A673 (cell line): ENCODE measurements at regions not wholly inside any gene's neighbourhood (a gene's known extent, or its start where the extent isn't known, plus 50 kb on each side); places are given as distances from the start of the nearest gene placed in this dataset.

ENCODE experiments used
- BruUV-seq: library from RNA; stranded (reverse); fragments of 400-500 nt; replicated peaks from 2 replicates; lab custom pipeline; 2021; lab: Mats Ljungman, UMichigan
- CTCF ChIA-PET: fragments of 300-600 bp; sonication (Branson Sonifier 250); formaldehyde crosslinking; loops from one replicate; lab custom pipeline; 2022; ENCODE audit warnings: antibody characterized with exemption; lab: Charles Lee
- POLR2A ChIA-PET: fragments of 300-600 bp; sonication (Branson Sonifier 250); formaldehyde crosslinking; loops from one replicate; lab custom pipeline; 2022; ENCODE audit warnings: antibody characterized with exemption; ENCODE audit not compliant: low non-redundant PET; lab: Charles Lee
- DNase-seq: peaks from one replicate; pipeline ENCODE4 v3.0.0-alpha.2; 2015; ENCODE audit warnings: low spot score
- H3K27ac ChIP-seq: fragments of 200-600 bp; sonication (generic); 2 replicates; pipeline ENCODE4 v1.5.1; 2016; ENCODE audit warnings: mixed run types, low read depth, mild to moderate bottlenecking, mixed read lengths, antibody characterized with exemption, low read length; ENCODE audit not compliant: poor library complexity, severe bottlenecking
- H3K27me3 ChIP-seq: fragments of 200-600 bp; sonication (generic); replicated peaks from 2 replicates; pipeline ENCODE4 v1.6.1; 2017; ENCODE audit warnings: mixed run types, low read depth, mild to moderate bottlenecking, mixed read lengths, antibody characterized with exemption, low read length; ENCODE audit not compliant: insufficient read depth, poor library complexity
- H3K36me3 ChIP-seq: fragments of 200-600 bp; sonication (generic); 2 replicates; pipeline ENCODE4 v1.6.1; 2016; ENCODE audit warnings: mixed run types, mild to moderate bottlenecking, mixed read lengths, antibody characterized with exemption, low read length; ENCODE audit not compliant: insufficient read depth, poor library complexity, severe bottlenecking
- H3K4me1 ChIP-seq: fragments of 200-600 bp; sonication (generic); 2 replicates; pipeline ENCODE4 v1.6.1; 2017; ENCODE audit warnings: mixed run types, mild to moderate bottlenecking, mixed read lengths, antibody characterized with exemption, low read length; ENCODE audit not compliant: insufficient read depth, poor library complexity, severe bottlenecking
- H3K4me3 ChIP-seq: fragments of 200-600 bp; sonication (generic); 2 replicates; pipeline ENCODE4 v1.5.1; 2016; ENCODE audit warnings: low read depth, mixed run types, mild to moderate bottlenecking, mixed read lengths, low read length; ENCODE audit not compliant: poor library complexity, severe bottlenecking
- H3K9me3 ChIP-seq: fragments of 200-600 bp; sonication (generic); 2 replicates; pipeline ENCODE4 v1.6.1; 2016; ENCODE audit warnings: mixed run types, low read depth, mild to moderate bottlenecking, mixed read lengths, antibody characterized with exemption, low read length; ENCODE audit not compliant: poor library complexity, severe bottlenecking
- EZH2 ChIP-seq: fragments of 200-600 bp; sonication (generic); IDR thresholded peaks from 2 replicates; pipeline ENCODE4 v1.6.1; 2017; ENCODE audit warnings: borderline replicate concordance, low read depth, mild to moderate bottlenecking, mixed read lengths, antibody characterized with exemption, low read length; ENCODE audit not compliant: poor library complexity, severe bottlenecking
- intact Hi-C: fragments of 100-400 bp; cut with micrococcal nuclease; formaldehyde crosslinking; loops from one replicate; pipeline ENCODE4 v1.10.0; 2022; ENCODE audit not compliant: unreplicated experiment
- TF ChIP-seq, protein P1 (sequence below): fragments of 300-800, 200-600 bp; sonication (generic); conservative IDR thresholded peaks from 2 replicates; pipeline ENCODE4 v1.5.1; 2017; ENCODE audit warnings: low read depth, mild to moderate bottlenecking, antibody characterized with exemption, low read length, moderate library complexity, mixed read lengths

DNA sequence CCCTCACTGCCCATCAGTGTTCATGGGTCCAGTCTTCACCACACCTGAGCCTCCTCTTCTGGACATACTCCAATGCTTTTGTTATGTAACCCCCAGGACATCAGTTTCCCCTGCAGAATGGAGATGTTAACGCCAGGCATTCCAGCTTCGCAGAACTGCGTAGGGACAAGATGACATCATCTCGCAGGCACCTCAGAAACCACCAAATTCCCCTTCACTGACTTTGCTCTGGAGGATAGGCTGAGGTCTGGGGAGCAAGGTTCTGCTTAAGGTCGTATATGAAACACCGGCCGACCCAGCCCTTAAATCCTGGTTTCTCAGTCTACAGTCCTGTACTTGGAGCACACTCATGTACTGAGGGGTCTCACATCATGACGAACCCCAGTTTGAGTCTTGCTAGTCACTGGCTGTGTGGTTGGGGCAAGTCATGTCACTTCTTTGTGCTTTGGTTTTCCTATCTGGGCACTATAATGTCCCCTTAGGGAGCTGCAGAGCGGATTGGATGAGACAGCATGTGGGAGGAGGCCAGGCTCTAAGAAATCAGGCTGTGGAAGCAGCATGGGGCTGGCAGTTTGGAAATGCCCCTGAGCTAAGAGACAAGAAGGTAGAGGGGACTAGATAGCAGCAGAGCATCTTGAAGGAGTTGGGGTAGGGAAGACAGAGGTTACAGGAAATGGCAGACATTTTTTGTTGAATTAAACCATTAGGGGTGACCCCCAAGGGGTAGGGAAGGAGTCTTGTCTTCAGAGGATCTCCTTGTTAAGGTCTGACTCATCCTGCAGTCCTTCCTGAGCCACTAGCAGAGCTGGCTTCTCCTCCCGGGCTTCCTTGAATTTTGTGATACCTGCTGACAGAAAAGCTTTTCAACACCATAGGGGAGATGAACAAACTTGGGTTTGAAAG is 138.3 kb downstream of the FOXD2 start:
- TF ChIP-seq, protein P1, sequence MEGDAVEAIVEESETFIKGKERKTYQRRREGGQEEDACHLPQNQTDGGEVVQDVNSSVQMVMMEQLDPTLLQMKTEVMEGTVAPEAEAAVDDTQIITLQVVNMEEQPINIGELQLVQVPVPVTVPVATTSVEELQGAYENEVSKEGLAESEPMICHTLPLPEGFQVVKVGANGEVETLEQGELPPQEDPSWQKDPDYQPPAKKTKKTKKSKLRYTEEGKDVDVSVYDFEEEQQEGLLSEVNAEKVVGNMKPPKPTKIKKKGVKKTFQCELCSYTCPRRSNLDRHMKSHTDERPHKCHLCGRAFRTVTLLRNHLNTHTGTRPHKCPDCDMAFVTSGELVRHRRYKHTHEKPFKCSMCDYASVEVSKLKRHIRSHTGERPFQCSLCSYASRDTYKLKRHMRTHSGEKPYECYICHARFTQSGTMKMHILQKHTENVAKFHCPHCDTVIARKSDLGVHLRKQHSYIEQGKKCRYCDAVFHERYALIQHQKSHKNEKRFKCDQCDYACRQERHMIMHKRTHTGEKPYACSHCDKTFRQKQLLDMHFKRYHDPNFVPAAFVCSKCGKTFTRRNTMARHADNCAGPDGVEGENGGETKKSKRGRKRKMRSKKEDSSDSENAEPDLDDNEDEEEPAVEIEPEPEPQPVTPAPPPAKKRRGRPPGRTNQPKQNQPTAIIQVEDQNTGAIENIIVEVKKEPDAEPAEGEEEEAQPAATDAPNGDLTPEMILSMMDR, result no peak
- no peak for TF ChIP-seq EZH2
- ChIA-PET CTCF (interaction anchor here (0.8 kb wide), 1 partner anchor 144 kb away, joined by 5 read pairs; no protein-coding TSS in a partner anchor), POLR2A (no interaction called here)
- H3K27ac ChIP-seq, result no peak overlapping the region
- H3K27me3 ChIP-seq, result peaks cover 40% of the 10 kb centered on the region
- intact Hi-C loops, result no loop called here
- H3K36me3 ChIP-seq, result no peaks in the 10 kb centered on the region
- DNase-seq, result peak; percentile 70
- no peak overlapping the region for H3K4me3 ChIP-seq
- BruUV-seq, result no TSS peak
- peaks cover 6% of the 10 kb centered on the region for H3K4me1 ChIP-seq
- H3K9me3 ChIP-seq, result no peaks in the 10 kb centered on the region

DNA sequence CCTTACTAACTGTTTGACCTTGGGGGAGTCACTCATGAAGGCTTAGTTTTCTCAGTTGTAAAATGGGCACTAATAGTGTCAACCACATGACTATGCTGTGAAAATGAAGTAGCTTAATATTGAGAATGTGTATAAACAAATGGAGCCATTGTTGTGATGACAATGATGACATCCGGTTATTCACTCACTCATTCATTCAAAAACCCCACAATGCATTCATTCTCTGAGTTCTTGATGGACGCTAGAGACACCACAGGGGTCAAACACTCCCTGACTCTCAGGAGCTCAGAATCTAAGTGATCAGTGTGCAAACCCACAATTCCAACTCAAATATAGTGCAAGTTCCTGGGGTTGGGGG is 138.9 kb downstream of the FOXD2 start:
- CTCF ChIA-PET, result interaction anchor here (0.8 kb wide), 1 partner anchor 145 kb away, joined by 5 read pairs; no protein-coding TSS in a partner anchor
- Histone ChIP-seq H3K27ac (no peak overlapping the region), H3K36me3 (no peaks in the 10 kb centered on the region), H3K4me1 (peaks cover 6% of the 10 kb centered on the region), H3K27me3 (peaks cover 42% of the 10 kb centered on the region), H3K9me3 (no peaks in the 10 kb centered on the region), H3K4me3 (no peak overlapping the region)
- intact Hi-C loops, result no loop called here
- no TSS peak for BruUV-seq
- TF ChIP-seq, protein P1, result no peak
- no peak for TF ChIP-seq EZH2
- POLR2A ChIA-PET, result no interaction called here
- DNase-seq, result no peak

DNA sequence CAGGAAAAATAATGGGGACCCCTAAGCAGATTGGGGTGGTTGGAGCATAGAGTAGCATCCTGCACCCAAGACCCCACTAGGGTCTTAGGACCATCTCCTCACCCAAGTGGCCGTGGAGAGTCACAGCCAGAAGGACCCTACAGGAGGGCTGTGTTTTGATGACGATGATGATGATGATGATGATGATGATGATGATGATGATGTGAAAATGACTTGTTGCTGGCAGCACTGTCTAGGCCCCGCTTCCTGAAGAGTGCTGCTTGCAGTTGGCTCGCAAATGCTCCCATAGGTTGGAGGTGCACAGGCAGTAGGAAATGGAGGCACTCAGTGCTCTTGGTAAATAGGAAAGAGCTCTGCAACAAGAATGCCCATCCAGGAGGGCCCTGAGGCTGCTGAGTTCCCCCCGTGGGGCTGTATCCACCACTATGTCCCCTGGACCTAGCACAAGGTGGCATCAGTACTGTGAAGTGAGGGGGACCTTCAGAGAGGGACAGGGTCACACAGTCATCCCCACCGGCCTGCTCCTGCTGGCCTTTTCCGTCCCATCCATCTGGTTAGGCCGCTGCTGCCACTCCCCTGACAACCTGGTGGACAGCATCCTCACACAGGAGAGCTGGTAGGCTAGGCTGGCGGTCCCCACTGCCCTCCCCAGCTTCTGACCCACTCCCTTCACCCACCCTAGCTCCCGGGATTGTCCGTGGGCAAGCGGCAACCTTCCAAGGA is 139.6 kb downstream of the FOXD2 start:
- POLR2A ChIA-PET, result no interaction called here
- DNase-seq, result no peak
- no peak overlapping the region for H3K27ac ChIP-seq
- intact Hi-C loops, result no loop called here
- no peak overlapping the region for H3K4me3 ChIP-seq
- no peaks in the 10 kb centered on the region for H3K36me3 ChIP-seq
- TF ChIP-seq, protein P1, result no peak
- TF ChIP-seq EZH2, result no peak
- no peaks in the 10 kb centered on the region for H3K9me3 ChIP-seq
- CTCF ChIA-PET, result interaction anchor here (0.8 kb wide), 1 partner anchor 145 kb away, joined by 5 read pairs; no protein-coding TSS in a partner anchor
- peaks cover 49% of the 10 kb centered on the region for H3K27me3 ChIP-seq
- peaks cover 6% of the 10 kb centered on the region for H3K4me1 ChIP-seq
- BruUV-seq, result no TSS peak
